Stimulated activated CD4-positive, alpha-beta T cell treated with anti-CD3 and anti-CD28 coated beads, Interleukin-15, amount 100 ng/mL, for 24 hours (primary cell): ENCODE measurements at regions not wholly inside any gene's neighbourhood (a gene's known extent, or its start where the extent isn't known, plus 50 kb on each side); places are given as distances from the start of the nearest gene placed in this dataset.

Experiments
- DNase-seq: peaks from one replicate; pipeline ENCODE4 v3.0.0-alpha.2; 2020

DNA sequence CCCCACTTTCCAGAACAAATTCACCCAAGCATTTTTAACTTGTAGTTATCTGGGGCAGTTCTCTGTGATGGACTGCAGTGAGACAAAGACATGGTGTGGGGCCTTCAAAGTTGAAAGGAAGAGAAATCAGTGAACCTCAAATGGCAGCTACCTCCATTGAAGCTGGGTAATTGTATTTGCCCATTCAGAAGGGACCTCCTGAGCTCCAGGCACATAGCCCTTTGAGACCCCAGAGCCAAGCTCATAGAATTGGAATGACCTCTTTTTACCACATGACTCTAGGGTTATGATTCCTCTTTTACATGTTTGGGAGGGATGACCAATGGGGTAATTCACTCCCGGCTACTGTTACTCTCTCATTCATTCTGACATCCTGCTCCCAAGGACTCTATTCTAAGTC is 368.4 kb upstream of the ITGA1 start:
- no peak for DNase-seq

DNA sequence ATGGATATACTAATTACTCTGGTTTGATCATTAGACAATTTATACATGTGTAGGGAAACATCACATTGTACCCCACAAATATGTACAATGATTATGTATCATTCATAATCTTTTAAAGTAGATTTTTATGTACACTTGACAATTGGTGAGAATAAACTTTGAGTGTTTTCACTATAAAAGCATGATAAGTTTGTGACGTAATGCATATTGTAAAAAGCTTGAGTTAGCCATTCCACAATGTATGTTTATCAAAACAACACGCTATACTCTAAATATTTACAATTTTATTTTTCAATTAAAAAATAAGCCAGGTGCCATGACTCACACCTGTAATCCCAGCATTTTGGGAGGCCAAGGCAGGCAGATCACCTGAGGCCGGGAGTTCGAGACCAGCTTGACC is 360.1 kb upstream of the ITGA1 start:
- no peak for DNase-seq

DNA sequence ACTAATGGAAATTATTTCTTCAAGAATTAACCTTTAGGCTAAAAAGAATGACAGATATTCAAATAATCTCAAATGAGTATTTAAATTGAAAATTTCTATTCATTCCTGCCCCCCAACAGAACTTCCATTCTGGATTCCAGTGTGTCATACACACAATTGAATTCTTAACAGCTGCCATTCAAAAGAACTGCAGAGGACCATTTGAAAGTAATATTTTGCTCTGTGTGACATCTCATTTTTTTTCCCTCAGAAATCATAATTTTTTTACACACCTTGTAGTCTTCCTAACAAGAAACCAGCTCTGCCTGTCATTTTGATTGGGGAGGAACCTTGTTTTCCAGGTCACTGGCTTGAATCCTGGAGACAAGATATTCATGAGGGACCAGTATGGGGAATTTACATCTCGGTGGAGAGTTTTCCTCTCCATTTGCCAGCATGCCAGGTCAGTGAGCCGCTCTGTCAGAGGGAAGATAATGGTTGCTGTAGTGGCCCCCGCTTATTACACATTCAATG is 358.7 kb upstream of the ITGA1 start:
- DNase-seq: no peak

DNA sequence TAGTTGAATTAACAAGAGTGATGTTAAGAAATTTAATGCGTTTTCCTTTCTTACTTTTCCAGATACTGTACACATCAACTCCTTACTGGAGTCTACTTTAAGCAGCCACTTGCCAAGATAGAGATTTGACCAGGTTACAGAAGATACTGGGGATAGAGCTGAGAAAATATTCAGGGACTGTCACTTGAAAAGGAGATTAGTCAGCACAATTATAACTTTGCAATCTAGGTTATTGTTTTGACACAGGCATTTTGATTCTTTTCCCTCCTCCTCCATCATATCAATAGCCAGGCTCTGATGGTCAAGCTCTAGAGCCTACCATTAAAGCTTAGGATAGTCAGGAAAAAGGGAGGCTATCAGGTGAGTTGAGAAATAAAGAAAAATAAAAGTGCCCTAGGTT is 345.9 kb upstream of the ITGA1 start:
- no peak for DNase-seq

DNA sequence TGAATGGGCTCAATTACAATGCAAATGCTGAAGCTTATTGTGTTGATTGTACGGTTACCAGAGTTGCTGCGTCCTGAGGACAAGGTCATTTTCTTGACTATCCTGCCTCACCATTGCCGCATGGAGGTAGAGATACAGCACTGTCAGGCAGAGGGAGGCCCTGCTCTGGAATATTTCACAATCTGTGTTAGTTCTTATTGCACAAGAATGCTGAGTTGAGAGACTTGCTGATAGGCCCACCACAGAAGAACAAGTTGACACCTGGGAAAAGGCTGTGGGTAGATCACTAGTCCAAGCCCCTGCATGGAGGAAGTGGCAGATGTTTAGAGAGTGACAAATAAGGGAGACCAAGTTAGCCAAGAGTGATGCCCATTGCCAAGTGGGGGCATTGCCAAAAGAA is 344.5 kb upstream of the ITGA1 start:
- no peak for DNase-seq

DNA sequence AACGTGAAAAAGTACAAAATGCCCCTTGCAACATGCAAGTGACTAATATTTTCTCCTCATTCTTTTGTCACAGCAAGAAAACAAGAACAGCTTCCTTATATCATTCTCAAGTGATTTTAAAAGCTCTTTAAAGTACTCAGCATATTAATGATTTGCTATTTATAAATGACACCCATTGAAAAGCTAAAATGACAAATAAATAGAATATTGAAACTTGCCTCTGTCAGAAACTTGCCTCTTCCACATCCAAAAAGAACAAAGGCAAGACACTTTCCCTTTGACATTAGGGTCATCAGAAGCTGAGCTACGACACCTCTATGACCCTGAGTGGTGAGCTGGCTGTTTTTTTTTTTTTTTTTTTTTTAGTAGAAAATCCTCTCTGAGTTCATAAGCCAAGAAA is 339.6 kb upstream of the ITGA1 start:
- no peak for DNase-seq

DNA sequence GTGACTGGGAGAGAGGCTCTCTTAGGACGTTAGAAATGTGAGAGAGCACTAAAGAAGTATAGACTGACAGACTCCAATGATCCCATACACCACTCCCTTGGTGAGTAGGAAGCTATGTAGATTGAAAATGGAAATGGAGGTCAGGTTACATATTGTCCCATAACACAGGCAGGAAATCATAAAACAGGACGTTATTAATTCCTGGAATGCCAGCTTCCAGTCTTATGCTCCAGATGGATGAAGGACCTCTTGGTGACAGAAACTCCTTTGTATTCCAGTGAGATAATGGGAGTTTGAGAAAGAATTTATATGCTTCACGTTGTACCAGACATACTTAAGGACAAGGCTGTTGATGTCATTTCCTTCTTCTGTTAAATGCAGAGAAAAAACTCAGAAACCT is 338.2 kb upstream of the ITGA1 start:
- DNase-seq: no peak

DNA sequence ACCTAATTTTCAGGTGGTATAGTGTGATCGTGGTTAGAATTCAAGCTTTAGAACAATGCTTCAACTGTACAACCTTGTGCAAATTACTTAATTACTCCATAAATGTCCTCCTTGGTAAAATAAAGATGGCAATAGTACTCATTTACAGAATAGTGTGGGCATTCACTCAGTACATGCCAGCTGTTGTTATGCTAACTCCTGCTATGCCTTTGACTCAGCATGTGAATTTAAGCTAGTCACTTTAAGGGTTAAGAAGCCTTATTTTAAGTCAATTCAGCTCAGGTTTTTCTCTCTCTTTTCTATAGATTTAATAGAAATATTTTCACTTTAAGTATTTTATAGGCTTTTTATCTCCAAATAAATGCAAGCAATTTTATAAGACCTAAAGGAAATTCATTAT is 335.6 kb upstream of the ITGA1 start:
- DNase-seq: no peak

DNA sequence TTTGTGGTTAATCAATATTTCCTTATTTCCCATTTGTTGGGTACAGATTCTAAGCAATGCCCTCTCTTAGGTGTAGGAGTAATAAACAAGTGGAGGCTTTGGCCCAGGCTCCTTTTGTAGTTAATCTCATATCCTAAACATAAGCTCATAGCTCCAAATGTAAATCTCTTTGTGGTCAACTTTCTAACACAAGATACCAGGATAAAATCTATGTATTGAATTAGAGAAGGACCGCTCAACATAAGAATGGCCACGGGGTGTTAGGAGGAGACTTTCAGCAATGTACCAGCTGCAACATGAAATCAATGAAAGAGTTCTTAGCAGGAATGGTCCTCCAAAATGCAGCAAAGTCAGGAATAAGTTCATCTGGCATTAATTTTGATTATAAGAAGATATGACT is 334.5 kb upstream of the ITGA1 start:
- no peak for DNase-seq

DNA sequence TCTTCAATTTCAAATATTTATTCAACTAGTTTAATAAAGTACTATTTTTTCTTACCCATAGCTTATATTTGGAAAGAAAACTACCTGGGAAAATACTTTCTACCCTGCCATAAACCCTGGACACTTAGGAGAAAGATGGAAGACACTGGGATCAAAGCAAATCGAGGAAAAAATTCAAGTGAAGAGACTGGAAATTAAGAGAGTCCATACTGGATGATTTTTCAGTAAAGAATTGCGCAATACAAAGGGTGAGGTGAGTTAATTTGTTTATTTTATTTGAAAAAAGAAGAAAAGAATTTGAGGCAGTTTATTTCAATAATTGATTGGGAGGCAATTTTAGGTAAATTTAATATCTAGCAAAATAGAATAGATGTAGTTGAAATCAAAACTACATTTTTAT is 331.8 kb upstream of the ITGA1 start:
- DNase-seq: no peak

DNA sequence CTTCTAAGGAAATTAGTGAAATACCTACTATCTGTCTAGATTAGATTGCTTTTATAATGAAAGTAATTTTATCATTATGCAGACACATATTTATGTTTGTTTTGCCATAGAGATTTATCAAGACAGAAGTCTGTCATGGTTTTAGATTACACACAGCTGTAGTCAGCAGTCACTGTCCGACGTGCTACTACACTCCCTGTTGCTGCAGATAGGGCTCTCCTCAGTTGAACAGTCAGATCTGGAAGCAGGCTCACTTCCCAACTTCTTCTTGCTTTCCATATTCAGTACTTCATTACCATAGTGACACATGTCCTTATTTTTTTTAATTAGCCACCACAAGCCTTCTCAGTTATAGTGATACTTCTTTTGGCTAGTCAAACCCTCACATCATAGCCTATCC is 329.9 kb upstream of the ITGA1 start:
- no peak for DNase-seq

DNA sequence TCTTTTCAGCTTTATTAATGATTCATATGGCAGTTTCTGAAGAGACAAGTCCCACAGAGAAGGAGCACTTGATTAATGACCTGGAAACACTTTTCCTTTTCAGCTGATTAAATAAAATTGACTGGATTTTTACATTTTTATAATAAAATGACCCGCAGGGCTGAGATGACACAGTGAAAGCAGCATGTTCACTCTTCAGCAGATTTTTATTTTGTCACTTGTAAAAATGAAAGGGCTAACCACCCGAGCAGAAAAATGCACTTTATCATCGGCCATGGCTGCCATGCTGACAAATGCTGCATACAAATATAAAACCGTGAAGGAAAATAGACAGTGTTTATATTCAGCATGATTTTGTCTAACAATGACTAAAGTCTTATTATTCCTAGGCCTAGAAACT is 321.6 kb upstream of the ITGA1 start:
- no peak for DNase-seq

DNA sequence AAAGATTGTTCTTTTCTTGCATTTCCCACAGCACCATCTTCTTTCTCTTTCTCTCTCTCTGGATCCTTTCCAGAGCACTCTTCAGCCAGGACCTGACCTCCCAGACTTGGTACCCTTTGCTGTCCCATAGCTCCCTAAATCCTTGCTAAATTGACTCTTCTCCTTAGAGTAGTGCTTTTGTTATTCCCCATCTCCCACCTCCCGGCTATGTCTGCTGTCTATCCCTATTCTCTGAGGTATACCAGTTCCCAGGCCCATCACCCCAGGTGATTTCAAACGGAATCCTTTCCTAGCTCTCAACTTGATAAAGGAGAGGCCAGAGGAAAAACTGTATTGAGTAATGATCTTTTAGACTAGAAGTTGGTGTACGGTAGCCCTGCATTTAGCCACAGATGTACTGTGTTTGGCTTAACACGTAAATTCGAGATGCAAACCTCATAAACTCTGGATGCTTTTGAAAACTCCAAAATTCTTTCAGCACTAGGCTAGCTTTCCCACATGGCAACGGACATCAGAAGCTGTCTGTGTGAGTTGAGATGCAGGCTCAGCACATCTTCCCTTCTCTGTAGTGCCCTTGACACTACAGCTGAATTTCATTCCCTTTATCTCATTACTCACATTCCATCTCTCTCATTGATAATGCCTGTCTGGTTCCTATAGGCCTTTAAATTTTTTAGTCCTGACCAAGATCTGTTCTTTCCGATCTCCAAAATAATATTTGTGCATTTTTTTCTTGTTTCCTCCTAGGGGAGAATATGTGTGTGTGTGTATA is 320.8 kb upstream of the ITGA1 start:
- no peak for DNase-seq

DNA sequence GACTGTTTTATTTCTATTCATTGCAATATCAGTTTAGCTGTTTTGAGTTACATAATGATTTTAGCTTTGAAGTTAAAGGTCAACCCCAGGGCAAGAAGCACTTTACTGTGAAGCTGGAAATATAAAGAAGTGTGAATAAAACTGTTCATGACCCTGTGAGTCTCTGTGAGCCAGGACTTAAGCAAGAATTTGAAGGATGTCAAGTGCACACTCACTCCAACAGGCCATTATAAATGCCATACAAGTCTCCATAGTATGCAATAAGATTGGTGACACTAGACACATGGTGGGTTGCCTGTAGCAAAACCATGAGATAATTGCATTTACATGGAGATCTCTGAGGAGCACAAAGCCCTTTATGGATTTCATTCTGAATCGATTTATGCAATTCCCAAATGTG is 318.7 kb upstream of the ITGA1 start:
- no peak for DNase-seq

DNA sequence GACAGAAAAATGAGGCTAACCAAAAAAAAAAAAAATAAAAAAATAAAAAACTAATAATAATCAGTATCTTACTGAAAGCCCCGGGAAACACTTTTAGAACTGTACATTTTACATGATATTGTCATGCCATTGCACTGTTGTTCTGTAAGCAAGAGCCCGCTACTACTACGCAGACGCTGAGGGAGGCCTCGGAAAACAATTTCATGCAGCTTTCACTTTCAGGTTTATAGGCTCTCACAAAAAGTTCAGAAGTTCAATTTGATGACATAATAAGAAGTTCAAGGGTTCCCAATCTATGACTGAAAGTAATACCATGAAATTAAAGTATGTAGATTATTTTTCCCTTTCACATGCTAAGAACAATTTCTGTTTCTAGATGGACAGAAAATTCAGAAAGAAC is 318.3 kb upstream of the ITGA1 start:
- peak; percentile 5 for DNase-seq

DNA sequence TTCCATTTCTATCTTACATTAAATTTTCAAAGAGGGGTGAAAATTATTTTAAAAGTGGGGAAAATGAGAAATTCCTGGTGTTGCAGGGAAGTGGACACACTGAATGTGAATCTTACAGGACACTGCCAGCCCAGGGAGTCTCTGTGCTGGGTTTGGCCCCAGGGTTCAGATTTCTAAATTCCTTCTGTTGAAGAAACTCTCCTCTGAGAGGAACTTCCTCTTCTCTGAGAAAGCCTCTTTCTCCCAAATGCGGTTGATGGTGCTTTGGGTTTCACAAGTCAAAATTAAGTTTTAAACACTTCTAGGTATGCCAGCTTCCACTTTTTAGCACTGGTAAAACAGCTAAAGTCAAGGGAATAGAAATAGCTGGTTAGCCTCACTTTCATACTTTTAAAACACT is 317.9 kb upstream of the ITGA1 start:
- no peak for DNase-seq

DNA sequence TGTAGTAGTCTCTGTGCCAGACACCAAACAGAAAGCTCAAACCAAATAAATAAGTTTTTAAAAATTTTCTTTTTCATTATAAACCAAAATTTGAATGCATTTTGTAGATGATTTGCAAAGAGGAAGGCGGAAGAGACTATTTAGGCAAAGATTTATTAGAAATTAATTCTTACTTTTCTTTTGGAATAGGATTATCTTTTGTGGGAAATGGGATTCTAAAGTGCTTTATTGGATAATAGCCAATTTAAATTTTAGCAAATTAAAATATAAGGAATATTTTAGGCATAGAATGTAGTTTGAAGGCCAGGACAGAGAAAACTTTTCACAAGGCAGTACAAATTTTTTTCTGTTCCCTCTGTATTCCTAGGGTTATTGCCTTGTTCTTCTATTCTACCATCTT is 311.4 kb upstream of the ITGA1 start:
- no peak for DNase-seq

DNA sequence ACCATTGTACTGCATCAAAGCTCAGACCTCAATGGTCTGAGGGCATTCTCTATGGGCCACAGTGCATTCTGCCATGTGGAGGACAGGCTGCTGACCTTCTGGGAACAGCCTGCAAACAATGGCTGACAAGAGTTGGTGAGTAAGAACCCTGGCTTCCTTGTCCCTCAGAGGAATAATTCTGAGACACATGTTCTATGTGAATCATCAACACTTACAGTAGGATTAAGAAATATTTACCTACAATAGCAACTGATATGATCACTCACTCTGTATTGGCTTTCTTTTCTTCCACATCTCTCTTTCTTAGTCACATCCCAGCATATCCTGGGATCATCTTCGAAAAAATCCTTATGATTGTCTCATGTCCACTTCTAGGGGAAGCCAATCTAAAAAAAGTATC is 306.5 kb upstream of the ITGA1 start:
- DNase-seq: no peak

DNA sequence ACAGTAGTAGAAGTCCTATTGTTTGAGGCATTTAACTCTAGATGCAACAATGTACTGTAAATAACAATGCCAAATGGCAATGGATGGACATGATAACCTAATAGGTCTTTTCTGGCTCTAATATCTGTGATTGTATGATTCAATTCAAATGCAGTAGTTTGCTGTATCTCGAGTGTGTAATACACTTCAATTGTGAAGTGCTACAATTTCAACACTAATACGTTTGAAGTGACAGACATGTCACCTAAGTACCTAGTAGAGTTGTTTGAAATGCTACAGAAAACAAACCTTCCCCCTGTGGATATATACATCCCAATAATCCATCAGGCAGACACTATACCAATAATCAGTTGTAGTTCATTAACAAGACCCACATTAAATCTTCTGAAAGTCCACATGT is 305.9 kb upstream of the ITGA1 start:
- DNase-seq: no peak

DNA sequence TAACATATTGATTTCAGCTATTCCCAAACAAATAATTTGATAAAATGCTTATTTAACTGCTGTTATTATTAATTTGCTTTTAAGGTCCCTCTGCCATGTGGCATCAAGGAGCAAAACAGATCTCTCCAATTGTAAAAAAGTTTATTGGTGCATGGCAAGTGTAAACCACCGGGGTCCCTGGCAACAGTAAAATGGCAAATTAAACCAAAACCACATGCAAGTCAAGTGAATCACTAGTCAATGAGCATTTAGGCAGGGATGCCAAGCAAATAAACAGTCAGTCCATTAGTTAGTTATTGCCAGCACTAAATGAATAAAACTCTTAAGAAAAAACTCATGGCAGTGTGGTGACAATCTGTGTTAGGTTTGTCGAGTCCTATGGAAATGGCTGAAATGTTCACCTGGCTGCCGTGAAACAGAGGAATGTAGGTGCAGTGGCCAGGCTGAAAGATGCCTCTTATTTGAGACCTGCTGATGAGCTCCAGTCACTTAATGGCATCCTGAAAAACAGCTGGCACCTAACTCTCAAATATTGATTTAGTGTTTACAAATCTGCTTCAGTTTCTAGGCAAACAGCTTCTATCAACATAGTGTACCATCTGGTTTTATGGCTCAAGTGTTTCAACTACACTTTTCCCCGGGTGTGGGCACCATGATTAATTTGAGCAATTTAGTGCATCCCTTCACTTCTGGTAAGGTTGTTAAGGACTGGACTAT is 296.5 kb upstream of the ITGA1 start:
- DNase-seq: no peak

DNA sequence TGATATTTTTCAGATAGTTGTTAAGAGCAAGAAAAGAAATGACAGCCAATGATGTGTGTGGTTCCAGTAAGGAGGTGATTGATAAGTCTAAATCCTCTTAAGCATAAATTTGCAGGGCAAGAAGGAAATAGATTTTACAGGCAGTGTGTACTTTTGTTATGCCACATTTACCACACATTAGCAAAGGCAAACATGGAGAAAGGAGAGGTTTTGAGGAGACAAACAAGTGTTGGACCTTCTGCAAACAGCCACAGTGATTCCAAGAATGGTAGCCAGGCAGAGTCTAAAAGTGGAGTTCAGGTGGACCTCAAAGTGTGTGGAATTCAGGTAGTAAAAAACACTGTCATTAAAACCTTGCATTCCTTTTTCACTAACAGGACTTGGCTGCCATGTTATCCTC is 295.9 kb upstream of the ITGA1 start:
- DNase-seq: no peak

DNA sequence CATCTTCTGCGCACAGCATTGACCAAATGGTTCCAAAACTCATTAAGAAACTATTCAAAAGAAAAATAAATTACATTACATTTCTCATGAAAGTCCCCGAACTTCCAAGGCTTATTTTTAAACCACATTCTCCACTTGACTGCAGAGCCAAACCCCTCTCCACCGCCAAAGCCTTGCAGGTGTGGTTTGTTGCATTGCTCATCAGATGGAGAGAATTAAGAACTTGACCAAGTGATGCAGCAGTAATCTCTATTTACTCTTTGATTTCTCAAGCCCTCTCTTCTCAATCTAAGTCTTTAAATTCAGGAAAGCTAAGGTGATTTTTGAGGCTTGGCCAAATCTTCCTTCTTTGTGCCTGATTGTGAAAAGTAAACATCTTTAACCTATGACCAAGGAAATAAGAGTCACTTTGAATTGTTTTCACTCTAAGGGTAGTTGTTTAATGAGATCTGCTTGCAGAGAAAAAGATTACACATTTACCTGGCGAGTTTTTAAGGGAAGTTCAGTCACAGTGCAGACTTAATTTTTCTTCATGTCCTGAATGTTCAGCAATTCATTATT is 290.5 kb upstream of the ITGA1 start:
- DNase-seq: no peak

DNA sequence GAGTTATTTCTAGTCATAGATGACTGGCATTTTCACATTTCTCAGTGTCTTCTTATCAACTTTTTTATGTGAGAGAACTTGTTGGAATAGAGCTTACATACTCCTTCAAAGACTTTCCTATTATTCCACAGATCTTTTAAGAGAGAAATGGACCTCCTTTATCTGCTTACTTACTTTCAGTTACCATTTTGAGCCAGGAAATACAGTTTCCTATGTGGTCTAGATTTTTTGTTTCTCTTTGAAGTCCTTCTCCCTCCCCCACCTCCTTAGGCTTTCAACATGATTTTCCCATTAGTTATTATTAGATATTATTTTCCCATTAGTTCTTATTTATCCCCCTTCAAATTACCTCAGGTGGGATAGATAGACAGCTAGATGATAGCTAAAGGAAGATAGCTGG is 289.1 kb upstream of the ITGA1 start:
- no peak for DNase-seq

DNA sequence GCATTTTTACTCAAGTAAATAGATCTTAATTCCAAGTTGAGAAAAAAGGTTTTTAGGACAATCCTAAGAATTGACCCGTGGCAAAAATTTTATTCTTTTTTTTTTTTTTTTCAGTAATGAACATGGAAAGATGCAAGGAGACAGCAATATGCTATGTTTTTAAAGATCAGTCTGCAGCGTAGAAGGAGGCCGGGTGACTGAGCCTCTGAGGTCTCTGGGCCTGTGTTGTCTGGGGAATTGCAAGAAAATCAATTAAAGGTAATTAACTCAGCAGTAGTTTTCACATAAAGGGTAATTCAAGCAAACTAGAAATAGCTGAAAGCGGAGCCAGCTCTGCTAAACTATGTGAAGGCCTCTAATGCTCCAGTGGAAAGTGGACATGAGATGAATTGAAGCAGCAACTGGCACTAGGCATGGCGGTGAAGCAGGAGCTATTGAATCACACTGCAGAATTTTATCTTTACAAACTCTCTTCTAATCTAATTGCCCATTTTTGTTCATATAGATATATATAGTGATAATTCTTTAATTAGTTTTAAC is 285.2 kb upstream of the ITGA1 start:
- no peak for DNase-seq
